Chondrocyte (in vitro differentiated cells): ENCODE measurements at regions not wholly inside any gene's neighbourhood (a gene's known extent, or its start where the extent isn't known, plus 50 kb on each side); places are given as distances from the start of the nearest gene placed in this dataset.

ENCODE experiments used
- DNase-seq: peaks from one replicate; pipeline ENCODE4 v3.0.0; 2021; ENCODE audit warnings: mixed read lengths, low spot score
- H3K27ac Mint-ChIP-seq: one replicate; pipeline ENCODE4 v1.8.0; 2021; ENCODE audit warnings: mild to moderate bottlenecking, moderate library complexity, mixed read lengths; ENCODE audit not compliant: unreplicated experiment
- H3K27me3 Mint-ChIP-seq: 2 replicates; pipeline ENCODE4 v1.8.0; 2021; ENCODE audit warnings: low read depth, mixed read lengths
- H3K36me3 Mint-ChIP-seq: 2 replicates; pipeline ENCODE4 v1.8.0; 2021; ENCODE audit warnings: low read depth, mixed read lengths
- H3K4me1 Mint-ChIP-seq: 2 replicates; pipeline ENCODE4 v1.8.0; 2021; ENCODE audit warnings: low read depth, mild to moderate bottlenecking, mixed read lengths
- H3K4me3 Mint-ChIP-seq: one replicate; pipeline ENCODE4 v1.8.0; 2021; ENCODE audit warnings: mild to moderate bottlenecking, moderate library complexity, mixed read lengths; ENCODE audit not compliant: unreplicated experiment
- H3K9me3 Mint-ChIP-seq: 2 replicates; pipeline ENCODE4 v1.8.0; 2021; ENCODE audit warnings: low read depth, mixed read lengths
- TF ChIP-seq, protein P1 (sequence below): fragments of 200-600 bp; sonication (generic); IDR thresholded peaks from 2 replicates; pipeline ENCODE4 v1.5.0; 2021; ENCODE audit warnings: antibody characterized with exemption, mild to moderate bottlenecking, moderate library complexity

DNA sequence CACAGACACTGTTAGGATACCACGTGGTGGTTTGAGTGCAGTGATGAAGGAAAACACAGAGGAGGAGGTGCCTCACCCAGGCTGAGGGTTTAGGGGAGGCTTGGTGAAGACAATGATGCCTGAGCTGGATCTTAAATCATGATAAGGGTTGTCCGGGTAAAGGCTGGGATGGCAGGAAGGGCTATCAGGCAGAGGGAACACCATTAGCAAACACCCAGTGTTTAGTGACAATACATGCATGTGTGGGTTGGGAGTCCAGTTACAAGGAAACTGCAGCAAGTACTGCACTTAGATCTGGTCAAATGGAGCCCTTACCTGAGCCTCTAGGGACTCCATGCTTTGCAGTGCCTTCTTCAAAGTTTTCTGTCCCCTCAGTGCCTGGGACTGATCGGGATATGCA lies 79.8 kb upstream of the MBOAT2 start:
- Mint-ChIP-seq H3K27me3 (no peaks in the 10 kb centered on the region), H3K9me3 (peaks cover 11% of the 10 kb centered on the region), H3K4me3 (no peak overlapping the region), H3K36me3 (peaks cover 1% of the 10 kb centered on the region), H3K4me1 (peaks cover 29% of the 10 kb centered on the region), H3K27ac (no peak overlapping the region)
- TF ChIP-seq, protein P1, sequence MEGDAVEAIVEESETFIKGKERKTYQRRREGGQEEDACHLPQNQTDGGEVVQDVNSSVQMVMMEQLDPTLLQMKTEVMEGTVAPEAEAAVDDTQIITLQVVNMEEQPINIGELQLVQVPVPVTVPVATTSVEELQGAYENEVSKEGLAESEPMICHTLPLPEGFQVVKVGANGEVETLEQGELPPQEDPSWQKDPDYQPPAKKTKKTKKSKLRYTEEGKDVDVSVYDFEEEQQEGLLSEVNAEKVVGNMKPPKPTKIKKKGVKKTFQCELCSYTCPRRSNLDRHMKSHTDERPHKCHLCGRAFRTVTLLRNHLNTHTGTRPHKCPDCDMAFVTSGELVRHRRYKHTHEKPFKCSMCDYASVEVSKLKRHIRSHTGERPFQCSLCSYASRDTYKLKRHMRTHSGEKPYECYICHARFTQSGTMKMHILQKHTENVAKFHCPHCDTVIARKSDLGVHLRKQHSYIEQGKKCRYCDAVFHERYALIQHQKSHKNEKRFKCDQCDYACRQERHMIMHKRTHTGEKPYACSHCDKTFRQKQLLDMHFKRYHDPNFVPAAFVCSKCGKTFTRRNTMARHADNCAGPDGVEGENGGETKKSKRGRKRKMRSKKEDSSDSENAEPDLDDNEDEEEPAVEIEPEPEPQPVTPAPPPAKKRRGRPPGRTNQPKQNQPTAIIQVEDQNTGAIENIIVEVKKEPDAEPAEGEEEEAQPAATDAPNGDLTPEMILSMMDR, result no peak
- no peak for DNase-seq

DNA sequence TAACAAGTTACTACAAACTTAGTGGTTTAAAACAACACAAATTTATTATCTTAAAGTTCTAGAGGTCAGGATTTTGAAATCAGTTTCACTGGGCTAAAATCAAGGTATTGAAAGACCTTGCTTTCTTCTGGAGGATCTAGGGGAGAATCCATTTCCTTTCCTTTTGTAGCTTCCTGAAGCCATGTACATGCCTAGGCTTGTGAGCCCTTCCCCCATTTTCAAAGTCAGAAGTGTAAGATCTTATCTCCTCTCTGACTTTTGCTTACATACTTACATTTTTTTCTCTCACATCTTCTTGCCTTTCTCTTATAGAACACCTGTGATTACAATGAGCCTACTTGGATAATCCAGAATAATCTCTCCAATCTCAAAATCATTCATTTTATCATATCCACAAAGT lies 78.7 kb upstream of the MBOAT2 start:
- Mint-ChIP-seq H3K27me3 (no peaks in the 10 kb centered on the region), H3K9me3 (peaks cover 11% of the 10 kb centered on the region), H3K36me3 (peaks cover 1% of the 10 kb centered on the region), H3K4me1 (peaks cover 19% of the 10 kb centered on the region), H3K27ac (no peak overlapping the region), H3K4me3 (no peak overlapping the region)
- TF ChIP-seq, protein P1, result no peak
- DNase-seq, result no peak

DNA sequence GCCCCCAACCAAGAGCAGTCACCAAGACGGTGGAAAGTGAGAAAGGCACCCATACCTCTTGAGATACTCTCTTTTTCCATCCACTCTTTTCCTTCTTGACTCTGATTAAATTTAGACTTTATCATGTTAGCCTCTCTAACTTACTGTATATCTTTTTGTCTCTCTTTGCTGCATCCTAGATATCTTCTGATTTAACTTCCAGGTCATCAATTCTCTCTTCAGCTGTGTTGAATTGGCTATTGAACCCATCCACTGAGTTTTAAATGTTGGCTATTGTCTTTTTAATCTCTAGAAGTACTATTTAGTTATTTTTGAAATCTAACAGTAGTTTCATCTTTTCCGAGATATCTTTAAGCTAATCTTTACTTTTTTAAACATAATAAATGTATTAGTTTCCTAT lies 78.3 kb upstream of the MBOAT2 start:
- Mint-ChIP-seq H3K27ac (no peak overlapping the region), H3K36me3 (peaks cover 1% of the 10 kb centered on the region), H3K4me3 (no peak overlapping the region), H3K9me3 (peaks cover 11% of the 10 kb centered on the region), H3K27me3 (no peaks in the 10 kb centered on the region), H3K4me1 (peaks cover 15% of the 10 kb centered on the region)
- no peak for DNase-seq
- TF ChIP-seq, protein P1, result no peak

DNA sequence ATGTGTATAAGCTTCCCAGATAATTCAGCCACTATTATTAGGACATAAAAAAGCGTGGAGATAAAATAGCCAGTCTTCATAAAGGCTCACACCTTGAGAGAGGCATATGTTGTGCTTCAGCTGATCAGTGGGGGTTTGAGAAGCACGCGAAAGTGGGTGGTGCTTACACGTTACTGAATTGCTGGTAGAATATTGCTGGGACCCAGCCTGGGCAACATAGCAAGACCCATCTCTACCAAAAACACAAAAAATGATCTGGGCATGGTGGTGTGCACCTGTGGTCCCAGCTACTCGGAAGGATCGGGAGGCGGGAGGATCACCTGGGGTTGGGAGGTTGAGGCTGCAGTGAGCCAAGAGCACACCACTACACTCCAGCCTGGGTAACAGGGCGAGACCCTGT lies 74.9 kb upstream of the MBOAT2 start:
- no peak for DNase-seq
- TF ChIP-seq, protein P1, result no peak
- H3K9me3 Mint-ChIP-seq, result peaks cover 11% of the 10 kb centered on the region
- peaks cover 1% of the 10 kb centered on the region for H3K36me3 Mint-ChIP-seq
- H3K27me3 Mint-ChIP-seq, result no peaks in the 10 kb centered on the region
- H3K4me1 Mint-ChIP-seq, result no peaks in the 10 kb centered on the region
- no peak overlapping the region for H3K4me3 Mint-ChIP-seq
- H3K27ac Mint-ChIP-seq, result no peak overlapping the region

DNA sequence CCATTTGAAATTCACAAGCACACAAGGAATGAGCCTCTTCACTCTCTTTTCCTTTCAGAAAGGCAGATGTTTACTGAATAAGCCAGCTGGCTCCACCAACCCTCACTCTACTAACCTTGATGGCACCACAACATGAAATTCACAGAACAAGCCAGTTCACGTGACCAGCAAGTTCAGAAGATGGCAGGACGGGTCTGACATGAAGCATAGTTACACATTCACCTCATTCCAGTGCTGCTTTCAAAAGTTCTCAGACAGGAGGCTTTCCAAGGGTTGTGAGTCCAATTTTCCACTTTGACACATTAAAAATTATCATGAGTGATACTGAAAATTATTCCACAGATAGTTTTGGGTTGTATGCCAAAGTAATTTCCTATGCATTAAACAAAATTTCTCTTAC lies 74.2 kb upstream of the MBOAT2 start:
- Mint-ChIP-seq H3K4me3 (no peak overlapping the region), H3K27me3 (no peaks in the 10 kb centered on the region), H3K4me1 (no peaks in the 10 kb centered on the region), H3K27ac (no peak overlapping the region), H3K9me3 (peaks cover 11% of the 10 kb centered on the region), H3K36me3 (peaks cover 1% of the 10 kb centered on the region)
- DNase-seq, result no peak
- TF ChIP-seq, protein P1, result no peak
